Neuron (in vitro differentiated cells): ENCODE measurements at regions not wholly inside any gene's neighbourhood (a gene's known extent, or its start where the extent isn't known, plus 50 kb on each side); places are given as distances from the start of the nearest gene placed in this dataset.
"Not testable (repeated sequence)": the region's sequence is repeated elsewhere in the genome, so short reads cannot be mapped to it uniquely, and the experiment has no call there.

Source experiments
- H2AFZ ChIP-seq: one replicate; pipeline ENCODE4 v1.6.1; 2013; ENCODE audit warnings: low read depth, mild to moderate bottlenecking, inconsistent platforms, low read length, moderate library complexity
- H3K27me3 ChIP-seq: one replicate; pipeline ENCODE4 v1.6.1; 2013; ENCODE audit warnings: low read length; ENCODE audit not compliant: insufficient read depth
- H3K36me3 ChIP-seq: one replicate; pipeline ENCODE4 v1.6.1; 2013; ENCODE audit warnings: low read length; ENCODE audit not compliant: insufficient read depth
- H3K4me1 ChIP-seq: one replicate; pipeline ENCODE4 v1.6.1; 2013; ENCODE audit warnings: low read length; ENCODE audit not compliant: insufficient read depth
- H3K4me3 ChIP-seq: 2 replicates; pipeline ENCODE4 v1.5.1; 2013; ENCODE audit warnings: mild to moderate bottlenecking, low read length, moderate library complexity
- H3K9me3 ChIP-seq: one replicate; pipeline ENCODE4 v1.6.1; 2013; ENCODE audit warnings: low read length

GRCh38 chr20:56899506-56899905 lies 270.4 kb downstream of the TFAP2C start:
- Histone ChIP-seq H3K9me3 (no peaks in the 10 kb centered on the region), H3K36me3 (no peaks in the 10 kb centered on the region), H3K27me3 (peaks cover 6% of the 10 kb centered on the region), H3K4me3 (no peak overlapping the region), H3K4me1 (no peaks in the 10 kb centered on the region), H2AFZ (no peak overlapping the region)

GRCh38 chr20:56900252-56900651 lies 271.1 kb downstream of the TFAP2C start:
- H3K36me3 ChIP-seq: no peaks in the 10 kb centered on the region
- no peaks in the 10 kb centered on the region for H3K4me1 ChIP-seq
- peaks cover 6% of the 10 kb centered on the region for H3K27me3 ChIP-seq
- H3K4me3 ChIP-seq: no peak overlapping the region
- H2AFZ ChIP-seq: no peak overlapping the region
- no peaks in the 10 kb centered on the region for H3K9me3 ChIP-seq

DNA sequence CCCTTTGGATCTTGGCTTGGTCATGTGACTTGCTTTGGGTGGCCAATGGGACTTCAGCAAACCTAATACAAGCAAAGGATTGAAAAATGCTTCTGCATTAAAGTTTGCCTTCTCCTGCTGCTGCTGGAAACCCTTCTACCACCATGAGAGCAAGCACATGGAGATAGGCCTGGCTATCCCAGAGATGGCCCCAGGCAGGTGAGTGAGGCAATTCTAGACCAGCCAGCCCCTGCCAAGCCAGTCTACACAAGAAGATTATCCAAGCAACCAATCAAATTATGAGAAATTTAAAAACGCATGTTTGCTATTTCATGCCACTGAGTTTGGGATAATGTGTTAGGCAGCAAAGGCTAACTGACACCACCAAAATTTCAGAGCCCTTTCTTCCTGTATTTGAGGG lies 274.3 kb downstream of the TFAP2C start:
- Histone ChIP-seq H3K4me3 (no peak overlapping the region), H3K4me1 (no peaks in the 10 kb centered on the region), H3K27me3 (peaks cover 2% of the 10 kb centered on the region), H3K9me3 (no peaks in the 10 kb centered on the region), H3K36me3 (no peaks in the 10 kb centered on the region), H2AFZ (no peak overlapping the region)

DNA sequence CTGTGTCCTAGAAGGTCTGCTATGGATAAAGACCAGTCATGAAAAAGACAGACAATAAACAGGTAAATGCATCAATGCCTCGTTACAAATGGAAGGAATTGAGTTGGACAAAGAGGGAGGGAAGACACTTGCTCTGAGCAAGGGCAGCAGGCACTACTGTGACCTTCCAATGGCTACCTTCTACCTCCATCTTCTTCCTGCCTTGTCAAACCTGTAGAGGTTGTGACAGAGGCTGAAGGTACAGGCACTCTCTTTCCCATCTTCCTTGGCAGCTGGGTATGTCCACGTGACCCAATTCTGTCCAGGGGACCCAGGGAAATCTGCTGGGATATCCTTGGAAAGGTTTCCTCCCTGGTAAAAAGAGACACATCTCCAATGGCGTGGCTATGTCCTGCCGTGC lies 274.8 kb downstream of the TFAP2C start:
- Histone ChIP-seq H3K4me1 (no peaks in the 10 kb centered on the region), H3K9me3 (no peaks in the 10 kb centered on the region), H2AFZ (no peak overlapping the region), H3K36me3 (no peaks in the 10 kb centered on the region), H3K4me3 (no peak overlapping the region), H3K27me3 (peaks cover 2% of the 10 kb centered on the region)

GRCh38 chr20:56909918-56910714 lies 281.0 kb downstream of the TFAP2C start:
- Histone ChIP-seq H3K9me3 (no peaks in the 10 kb centered on the region), H3K4me3 (no peak overlapping the region), H3K36me3 (no peaks in the 10 kb centered on the region), H2AFZ (no peak overlapping the region), H3K27me3 (peaks cover 8% of the 10 kb centered on the region), H3K4me1 (no peaks in the 10 kb centered on the region)

GRCh38 chr20:56911946-56912345 lies 282.8 kb downstream of the TFAP2C start:
- no peaks in the 10 kb centered on the region for H3K36me3 ChIP-seq
- H3K9me3 ChIP-seq: no peaks in the 10 kb centered on the region
- H3K4me1 ChIP-seq: no peaks in the 10 kb centered on the region
- peaks cover 8% of the 10 kb centered on the region for H3K27me3 ChIP-seq
- no peak overlapping the region for H3K4me3 ChIP-seq
- H2AFZ ChIP-seq: no peak overlapping the region

GRCh38 chr20:56914532-56914931 lies 285.4 kb downstream of the TFAP2C start:
- Histone ChIP-seq H3K4me1 (no peaks in the 10 kb centered on the region), H3K4me3 (no peak overlapping the region), H3K36me3 (no peaks in the 10 kb centered on the region), H3K27me3 (peaks cover 19% of the 10 kb centered on the region), H3K9me3 (no peaks in the 10 kb centered on the region), H2AFZ (no peak overlapping the region)

DNA sequence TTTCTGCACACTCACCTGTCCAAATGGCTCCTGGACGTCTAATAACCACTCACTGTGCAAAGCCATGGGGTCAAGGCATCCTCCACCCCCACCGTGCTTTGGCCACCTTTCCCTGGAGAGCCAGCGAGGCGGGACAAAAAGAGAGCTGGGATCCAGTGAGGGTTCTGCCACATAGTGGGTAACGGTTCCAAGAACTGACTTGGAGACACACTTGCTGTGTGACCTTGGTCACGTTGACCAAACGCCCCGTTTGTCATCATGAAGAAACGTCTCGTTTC lies 287.2 kb downstream of the TFAP2C start:
- no peak overlapping the region for H2AFZ ChIP-seq
- no peaks in the 10 kb centered on the region for H3K4me1 ChIP-seq
- H3K27me3 ChIP-seq: peaks cover 23% of the 10 kb centered on the region
- H3K36me3 ChIP-seq: no peaks in the 10 kb centered on the region
- no peaks in the 10 kb centered on the region for H3K9me3 ChIP-seq
- H3K4me3 ChIP-seq: no peak overlapping the region

- peaks cover 49% of the 10 kb centered on the region for H3K27me3 ChIP-seq
- H2AFZ ChIP-seq, H3K4me3 ChIP-seq: not testable (repeated sequence)
Measured at GRCh38 chr20:56920041-56920440, 290.9 kb downstream of the TFAP2C start.

GRCh38 chr20:56922497-56922896 lies 293.4 kb downstream of the TFAP2C start:
- no peaks in the 10 kb centered on the region for H3K9me3 ChIP-seq
- no peak overlapping the region for H2AFZ ChIP-seq
- peaks cover 19% of the 10 kb centered on the region for H3K4me1 ChIP-seq
- H3K4me3 ChIP-seq: no peak overlapping the region
- H3K27me3 ChIP-seq: peaks cover 54% of the 10 kb centered on the region
- no peaks in the 10 kb centered on the region for H3K36me3 ChIP-seq

More at GRCh38 chr20:56920041-56920440, 290.9 kb downstream of the TFAP2C start:
- not testable (repeated sequence) for H3K9me3 ChIP-seq, H3K36me3 ChIP-seq, H3K4me1 ChIP-seq

GRCh38 chr20:56924292-56925081 lies 295.4 kb downstream of the TFAP2C start:
- H3K27me3 ChIP-seq: peaks cover 64% of the 10 kb centered on the region
- H3K4me1 ChIP-seq: peaks cover 19% of the 10 kb centered on the region
- peak overlapping the region; percentile 8 for H2AFZ ChIP-seq
- H3K36me3 ChIP-seq: no peaks in the 10 kb centered on the region
- H3K4me3 ChIP-seq: no peak overlapping the region
- no peaks in the 10 kb centered on the region for H3K9me3 ChIP-seq

GRCh38 chr20:56925082-56925830 lies 296.1 kb downstream of the TFAP2C start:
- Histone ChIP-seq H2AFZ (peak overlapping the region; percentile 10), H3K4me1 (peaks cover 19% of the 10 kb centered on the region), H3K27me3 (peaks cover 64% of the 10 kb centered on the region), H3K4me3 (no peak overlapping the region), H3K9me3 (no peaks in the 10 kb centered on the region), H3K36me3 (no peaks in the 10 kb centered on the region)

- Histone ChIP-seq H2AFZ (peak overlapping the region; percentile 10), H3K4me1 (peaks cover 19% of the 10 kb centered on the region), H3K27me3 (peaks cover 63% of the 10 kb centered on the region), H3K9me3 (no peaks in the 10 kb centered on the region), H3K4me3 (no peak overlapping the region), H3K36me3 (no peaks in the 10 kb centered on the region)
Measured at GRCh38 chr20:56925831-56926170, 296.7 kb downstream of the TFAP2C start.
